Activated naive CD4-positive, alpha-beta T cell (primary cell): ENCODE measurements at regions not wholly inside any gene's neighbourhood (a gene's known extent, or its start where the extent isn't known, plus 50 kb on each side); places are given as distances from the start of the nearest gene placed in this dataset.

Experiments used
- DNase-seq, 4 experiments: peaks; one replicate each; lab custom pipeline; 2025; lab: John Stamatoyannopoulos, UW

DNA sequence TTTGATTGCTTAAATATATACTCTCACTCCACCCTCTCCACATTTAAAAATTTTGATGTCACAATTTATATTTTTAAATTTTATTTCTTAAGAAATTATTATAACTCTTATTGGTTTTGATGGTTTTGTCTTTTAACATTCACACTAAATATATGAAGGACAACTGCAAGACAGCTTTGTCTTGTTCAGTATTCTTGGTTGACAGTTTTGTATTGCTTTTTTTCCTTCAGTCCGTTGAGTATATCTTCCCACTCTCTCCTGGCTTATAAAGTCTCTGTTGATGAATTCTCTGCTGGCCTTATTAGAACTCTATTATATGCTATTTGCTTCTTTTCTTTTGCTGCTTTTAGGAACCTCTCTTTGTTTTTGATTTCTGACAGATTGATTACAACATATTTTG is 392.2 kb downstream of the C6orf118 start:
- no peak for DNase-seq

- DNase-seq, result no peak
These were observed 393.3 kb downstream of the C6orf118 start for GRCh38 chr6:164916087-164916486.

DNA sequence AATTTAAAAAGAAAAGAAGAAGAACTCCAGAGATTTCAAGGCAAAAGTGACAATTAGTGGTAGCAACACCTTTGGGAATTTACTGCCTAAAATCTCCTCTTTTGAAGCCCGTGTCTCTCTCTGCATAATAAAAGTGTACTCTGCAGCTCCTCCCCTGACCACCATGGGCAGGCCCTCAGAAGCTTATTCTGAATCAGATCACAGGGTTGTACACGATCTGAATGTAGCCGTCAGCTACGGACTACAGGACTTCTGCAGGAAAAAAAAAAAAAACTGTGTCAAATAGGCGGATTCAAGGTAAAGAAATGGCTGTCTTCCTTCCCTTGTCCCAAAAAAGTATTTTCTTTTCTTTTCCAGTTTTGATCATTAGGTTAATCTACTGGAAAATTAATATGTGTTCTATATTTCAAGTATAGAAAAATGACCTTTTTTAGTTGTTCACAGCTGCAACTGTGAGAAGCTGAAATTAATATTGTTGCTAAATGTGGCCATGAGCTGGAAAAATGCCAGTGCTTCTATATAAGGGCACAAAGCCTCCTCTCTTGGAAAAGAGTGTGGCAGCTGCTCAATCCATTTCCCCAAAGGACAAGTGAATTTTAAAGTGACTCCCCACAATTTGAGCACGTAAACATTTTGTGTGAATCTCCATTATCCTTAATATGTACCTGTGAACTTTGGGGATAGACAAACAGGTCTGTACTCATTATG is 397.4 kb downstream of the C6orf118 start:
- DNase-seq, result no peak

DNA sequence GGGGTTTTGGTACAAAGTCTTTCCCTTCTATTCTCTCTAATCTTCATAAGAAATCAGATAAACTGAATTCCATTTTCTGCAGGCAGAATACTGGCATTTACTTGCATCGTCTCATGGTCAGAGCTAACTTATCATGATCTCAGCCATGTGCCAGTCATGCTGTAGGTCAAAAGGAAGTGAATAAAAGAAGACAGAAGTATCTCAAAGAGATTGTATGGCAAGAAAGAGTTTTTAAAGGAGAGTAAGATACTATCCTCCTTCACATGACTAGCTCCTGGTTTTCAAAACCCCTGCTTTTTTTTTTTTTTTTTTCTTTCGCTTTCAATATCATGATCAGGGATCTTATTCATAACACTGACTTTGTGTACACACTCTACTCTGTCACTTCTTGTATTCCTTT is 398.3 kb downstream of the C6orf118 start:
- no peak for DNase-seq

- no peak for DNase-seq
These were observed 402.6 kb downstream of the C6orf118 start for GRCh38 chr6:164906766-164907165.

GRCh38 chr6:164905311-164905710 is 404.1 kb downstream of the C6orf118 start:
- DNase-seq, result no peak

GRCh38 chr6:164898412-164898811 is 411.0 kb downstream of the C6orf118 start:
- no peak for DNase-seq

DNA sequence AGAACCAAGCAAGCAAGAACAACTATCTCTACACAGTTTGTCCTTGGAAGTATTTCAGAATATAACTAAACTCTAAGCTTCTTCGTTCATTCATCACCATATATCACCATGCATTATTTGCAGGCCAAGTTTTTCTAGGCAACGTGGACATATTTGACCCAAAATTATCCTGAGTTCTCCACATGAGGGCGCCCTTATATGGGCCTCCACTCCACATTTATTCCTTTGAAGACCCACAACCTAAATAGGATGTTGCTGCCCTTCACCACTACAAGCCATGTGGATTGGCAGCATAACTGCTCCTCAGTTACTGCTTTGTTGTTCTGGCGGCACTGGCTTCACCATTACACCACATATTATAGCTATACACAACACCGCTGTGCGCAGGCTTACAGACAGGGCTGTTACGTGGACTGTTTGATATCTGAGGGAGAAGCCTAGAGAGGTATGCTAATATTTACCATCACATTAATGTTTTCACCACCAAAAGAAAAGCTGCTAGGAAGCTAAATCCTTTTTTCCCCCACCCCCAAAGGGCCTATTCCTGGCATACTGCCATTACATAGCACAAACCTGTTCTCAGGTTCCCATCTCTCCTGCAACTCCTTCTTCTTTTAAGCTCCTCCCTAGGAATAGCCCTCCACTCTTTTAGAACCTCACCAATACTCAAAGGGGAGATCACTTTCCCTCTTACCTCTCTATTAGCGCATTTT is 411.7 kb downstream of the C6orf118 start:
- no peak for DNase-seq

GRCh38 chr6:164889980-164890379 is 419.4 kb downstream of the C6orf118 start:
- no peak for DNase-seq

DNA sequence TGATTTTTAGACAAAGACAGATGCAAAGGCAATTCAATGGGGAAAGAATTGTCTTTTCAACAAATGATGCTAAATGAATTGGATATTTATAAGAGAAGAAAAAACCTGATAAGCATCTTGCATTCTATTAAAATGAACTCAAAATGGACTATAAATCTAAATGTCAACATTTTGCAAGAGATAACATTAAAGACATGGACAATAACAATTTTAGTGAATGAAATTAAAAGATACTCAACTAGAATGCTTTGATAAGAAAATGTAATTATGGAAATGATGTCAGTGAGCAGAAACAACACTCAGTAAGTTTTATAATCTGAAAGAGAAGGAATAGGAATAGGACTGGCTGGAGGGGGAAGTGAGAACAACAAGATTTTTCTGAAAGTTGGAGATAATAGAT is 421.7 kb downstream of the C6orf118 start:
- no peak for DNase-seq

DNA sequence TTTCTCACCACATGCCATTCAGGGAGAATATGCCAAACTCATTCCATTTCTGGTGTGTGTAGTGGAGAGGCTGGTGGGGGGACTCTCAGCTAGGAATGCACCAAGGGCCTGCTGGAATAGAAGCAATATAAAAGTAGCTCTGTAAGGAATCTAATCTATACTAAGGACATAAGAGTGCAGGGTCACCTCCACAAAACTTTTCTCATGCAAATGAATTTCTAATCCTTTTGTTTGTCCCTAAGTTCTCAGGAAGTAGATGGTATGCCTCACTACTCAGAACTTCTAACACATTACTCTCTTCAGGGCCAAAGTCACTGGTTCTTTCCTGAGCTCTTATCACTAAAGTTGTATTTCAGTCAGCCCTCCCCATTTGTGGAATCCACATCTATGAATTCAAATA is 427.2 kb downstream of the C6orf118 start:
- DNase-seq, result no peak

GRCh38 chr6:164871783-164872182 is 437.6 kb downstream of the C6orf118 start:
- no peak for DNase-seq

GRCh38 chr6:164870164-164870563 is 439.2 kb downstream of the C6orf118 start:
- no peak for DNase-seq

DNA sequence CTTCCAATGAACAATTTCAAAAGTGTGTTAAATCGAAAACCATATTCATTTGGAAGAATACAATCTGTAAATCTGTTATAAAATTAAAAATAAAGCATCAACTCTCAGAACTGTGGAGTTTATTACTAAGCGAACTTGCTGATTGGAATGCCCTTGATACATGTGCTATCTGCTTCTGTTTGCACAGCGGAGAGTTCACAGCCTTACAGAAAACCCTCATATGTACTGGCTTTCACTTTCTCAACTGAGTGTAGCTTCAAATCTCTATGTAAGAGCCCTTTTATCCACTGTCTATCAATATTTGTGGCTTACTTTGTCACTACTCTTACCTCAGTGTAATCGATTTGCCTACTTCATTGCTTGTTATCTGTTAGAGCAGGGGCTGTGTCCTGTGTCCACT is 447.4 kb downstream of the C6orf118 start:
- DNase-seq, result no peak

DNA sequence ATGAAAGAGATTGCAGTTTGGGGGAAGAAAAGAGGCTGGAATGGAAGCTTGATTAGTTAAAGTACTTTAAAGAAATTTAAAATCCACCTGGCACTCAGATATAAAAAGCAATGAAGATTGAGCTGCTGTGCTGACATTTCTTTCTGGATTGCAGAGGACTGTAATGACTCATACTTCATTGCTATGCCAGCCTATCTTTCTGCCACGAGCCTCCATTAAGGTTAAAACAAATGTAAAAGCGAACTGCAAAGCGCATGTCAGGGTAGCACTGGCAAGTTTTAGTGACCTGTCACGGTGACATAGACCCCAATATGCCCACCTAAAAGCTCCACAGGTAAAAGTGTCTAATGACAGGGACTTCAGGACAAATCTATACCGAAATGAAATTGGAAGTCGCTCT is 449.6 kb downstream of the C6orf118 start:
- no peak for DNase-seq

DNA sequence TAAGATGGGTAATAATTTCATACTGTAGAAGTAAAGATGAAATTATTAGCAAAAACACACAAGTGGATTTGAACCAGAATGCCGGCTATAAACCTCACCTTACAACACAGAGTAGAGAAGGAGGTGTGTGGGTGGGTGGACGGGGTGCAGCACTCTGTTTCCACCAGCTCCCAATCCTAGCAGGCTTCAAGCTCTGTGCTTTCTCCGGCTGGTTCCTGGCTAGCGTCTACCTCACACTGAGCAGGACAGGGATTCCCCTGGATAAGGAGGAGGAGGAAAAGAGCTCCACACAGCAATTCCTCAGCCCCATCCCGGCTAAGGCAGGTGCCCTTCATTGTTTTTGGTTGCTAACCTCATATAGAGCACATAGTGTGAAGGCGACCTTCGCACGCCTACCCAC is 453.3 kb downstream of the C6orf118 start:
- DNase-seq, result no peak

GRCh38 chr6:164855281-164855680 is 454.1 kb downstream of the C6orf118 start:
- DNase-seq, result no peak

GRCh38 chr6:164854526-164854925 is 454.9 kb downstream of the C6orf118 start:
- DNase-seq, result no peak

DNA sequence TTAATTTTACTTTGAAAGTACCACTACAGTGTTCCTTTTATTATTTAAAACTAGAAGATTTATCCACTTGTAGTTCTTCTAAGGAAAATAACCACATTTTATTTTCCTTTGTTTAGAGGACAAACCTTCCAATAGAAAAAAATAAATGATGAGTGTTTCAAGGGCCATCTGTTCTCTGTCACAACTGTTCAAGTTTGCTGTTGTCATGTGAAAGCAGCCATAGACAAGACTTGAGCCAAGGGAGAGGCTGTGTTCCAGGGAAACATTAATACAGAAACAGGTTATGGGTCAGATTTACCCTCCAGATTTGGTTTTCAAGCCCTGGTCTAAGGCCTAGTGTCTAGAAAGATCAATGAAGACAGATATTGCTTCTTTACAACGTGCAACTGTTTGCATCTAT is 463.6 kb downstream of the C6orf118 start:
- no peak for DNase-seq

- DNase-seq, result no peak
These were observed 467.3 kb downstream of the C6orf118 start for GRCh38 chr6:164842085-164842484.

GRCh38 chr6:164838068-164838615 is 471.3 kb downstream of the C6orf118 start:
- no peak for DNase-seq

GRCh38 chr6:164836486-164836885 is 472.9 kb downstream of the C6orf118 start:
- no peak for DNase-seq

DNA sequence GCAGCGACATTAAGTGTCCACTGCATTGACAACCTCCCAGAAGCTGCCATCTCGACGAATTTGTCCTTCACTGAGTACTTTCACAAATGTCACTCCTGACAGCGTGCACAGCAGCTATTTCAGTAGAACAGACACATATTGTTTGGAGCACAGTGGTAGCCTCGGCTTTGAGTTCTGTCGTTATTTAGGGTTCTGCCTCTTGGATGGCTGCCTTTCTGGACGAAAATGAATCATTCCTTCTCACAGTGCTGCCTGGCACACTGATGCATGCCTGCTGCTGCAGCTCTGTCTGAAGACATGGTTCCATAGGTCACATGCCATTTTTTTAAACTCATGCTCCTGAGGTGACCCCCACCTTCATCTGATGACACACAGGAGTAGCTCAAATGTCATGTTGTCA is 477.0 kb downstream of the C6orf118 start:
- DNase-seq, result no peak

- no peak for DNase-seq
These were observed 481.9 kb downstream of the C6orf118 start for GRCh38 chr6:164827537-164827936.
